HG03354 (cell line): ENCODE measurements at regions not wholly inside any gene's neighbourhood (a gene's known extent, or its start where the extent isn't known, plus 50 kb on each side); places are given as distances from the start of the nearest gene placed in this dataset.
"Not testable (repeated sequence)": the region's sequence is repeated elsewhere in the genome, so short reads cannot be mapped to it uniquely, and the experiment has no call there.

Experiments
- ATAC-seq: cut with Tn5 transposase; IDR thresholded peaks from one replicate; pipeline ENCODE4 v1.9.1; 2021; ENCODE audit warnings: mild to moderate bottlenecking; ENCODE audit not compliant: unreplicated experiment, poor library complexity, severe bottlenecking

DNA sequence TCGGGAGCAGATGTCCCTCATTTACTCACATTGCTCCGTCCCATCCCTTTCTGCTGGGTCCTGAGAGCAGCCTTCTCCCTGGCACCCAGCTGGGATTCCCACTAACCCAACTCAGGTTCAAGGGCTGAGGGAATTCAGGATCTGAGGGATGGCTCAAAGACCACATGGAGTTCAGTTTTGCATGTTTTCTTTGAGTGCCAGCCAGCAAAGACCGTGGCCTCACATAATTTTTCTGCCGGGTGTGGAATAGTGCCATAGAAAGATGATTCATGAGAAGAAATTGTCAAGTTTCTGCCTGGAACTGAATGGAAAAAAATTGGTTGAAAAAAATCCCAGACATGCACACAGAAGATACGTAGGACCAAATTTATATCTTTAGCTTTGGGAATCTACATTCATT is 168.6 kb downstream of the CD83 start:
- no peak for ATAC-seq

DNA sequence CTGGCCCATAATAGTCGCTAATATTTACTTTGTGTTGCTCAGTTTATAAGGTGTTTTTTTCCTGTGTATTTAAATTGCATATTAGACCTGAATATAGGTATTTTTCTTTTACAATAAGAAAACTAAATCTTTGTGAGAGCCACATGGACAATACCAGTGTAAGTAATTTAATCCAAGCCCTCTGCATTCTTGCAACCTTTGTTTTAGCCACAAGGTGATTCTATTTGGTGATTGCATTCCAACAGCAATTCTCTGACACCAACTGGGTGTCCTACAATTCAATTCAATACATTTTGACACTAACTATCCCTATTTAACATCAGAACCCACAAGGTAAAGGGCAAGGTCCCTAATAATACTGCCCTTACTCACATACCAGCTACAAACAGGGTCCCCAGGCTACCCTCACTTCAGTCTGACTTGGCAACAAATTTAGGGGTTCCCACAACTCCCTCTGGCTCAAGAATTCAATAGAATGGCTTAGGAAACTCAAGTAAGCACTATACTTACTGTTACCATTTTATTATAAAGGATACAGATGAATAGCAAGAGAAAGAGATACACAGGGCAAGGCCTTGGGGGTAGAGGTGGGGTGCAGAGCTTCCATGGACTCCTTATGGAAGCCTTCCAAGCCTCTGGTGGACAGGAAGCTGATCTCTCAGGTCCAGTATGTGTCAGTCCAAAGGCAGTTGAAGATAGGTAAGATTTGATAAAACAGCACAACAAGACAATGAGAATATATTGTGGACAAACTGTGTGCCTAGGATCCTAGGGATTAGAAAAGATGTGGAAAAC is 169.3 kb downstream of the CD83 start:
- no peak for ATAC-seq

DNA sequence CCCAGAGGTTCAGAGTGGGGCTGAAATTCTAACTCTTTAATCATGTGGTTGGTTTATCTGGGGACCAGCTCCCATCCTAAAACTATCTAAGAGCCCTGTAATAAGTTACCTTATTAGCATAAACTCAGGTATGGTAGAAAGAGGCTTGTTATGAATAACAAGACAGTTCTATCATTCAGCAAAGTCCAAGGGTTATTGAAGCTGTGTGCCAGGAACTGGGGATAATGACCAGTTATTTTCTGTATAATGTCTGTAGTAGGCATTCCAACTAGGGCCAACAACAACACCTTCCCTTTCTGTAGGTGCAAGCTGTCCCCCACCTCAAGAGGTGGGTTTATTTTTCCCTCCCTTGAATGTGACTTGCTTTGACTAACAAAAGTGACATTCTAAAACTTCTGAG is 170.1 kb downstream of the CD83 start:
- no peak for ATAC-seq

DNA sequence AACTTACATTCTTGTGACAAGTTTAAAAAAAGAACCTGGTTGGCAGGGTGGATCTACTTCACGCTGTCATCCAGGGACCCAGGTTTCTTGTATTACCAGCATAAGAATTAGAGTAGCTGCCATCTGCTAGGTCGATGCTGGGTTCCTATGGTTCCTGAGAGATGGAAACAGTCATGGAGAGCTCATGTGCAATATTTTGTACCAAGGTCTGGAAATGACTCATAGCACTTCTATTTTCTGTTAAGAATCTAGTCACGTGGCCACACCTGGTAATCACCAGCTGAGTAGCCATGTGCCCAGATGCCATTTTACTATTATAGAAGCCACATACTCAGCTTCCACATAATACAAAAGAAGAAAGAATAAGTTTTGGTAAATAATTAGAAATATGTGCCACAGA is 171.3 kb downstream of the CD83 start:
- ATAC-seq: no peak

DNA sequence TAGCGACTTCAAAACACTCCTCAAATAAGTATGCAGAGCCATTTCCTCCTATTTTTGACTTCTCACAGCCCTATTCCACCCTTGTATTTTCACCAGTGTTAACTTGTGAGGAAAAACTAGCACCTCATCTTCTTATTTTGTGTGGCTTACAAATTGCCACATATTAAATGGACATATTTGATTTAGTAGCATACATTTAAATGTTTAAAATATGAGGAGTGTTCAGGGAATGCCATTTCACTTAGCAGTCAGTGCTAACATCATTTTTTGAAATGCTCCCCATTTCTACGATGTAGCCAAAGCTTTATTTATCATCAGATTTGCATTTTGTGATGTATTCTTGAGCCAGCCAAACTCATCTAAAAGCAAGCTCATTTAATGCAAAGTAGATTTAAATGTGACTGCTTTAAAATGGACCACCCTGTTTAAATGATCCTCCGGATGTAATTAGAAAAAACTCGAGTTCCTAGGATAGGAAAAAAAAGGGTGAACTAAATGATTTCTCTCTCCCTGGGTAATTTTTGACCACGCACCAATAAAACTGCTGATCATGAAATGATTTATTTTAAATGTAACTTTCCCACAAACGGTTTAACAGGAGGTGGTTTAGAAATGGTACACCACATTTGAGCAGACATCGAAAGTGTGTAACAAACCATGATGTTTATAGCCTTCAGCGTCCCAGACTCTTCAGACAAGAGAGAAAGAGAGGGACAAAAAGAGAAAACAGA is 172.6 kb downstream of the CD83 start:
- ATAC-seq: no peak

DNA sequence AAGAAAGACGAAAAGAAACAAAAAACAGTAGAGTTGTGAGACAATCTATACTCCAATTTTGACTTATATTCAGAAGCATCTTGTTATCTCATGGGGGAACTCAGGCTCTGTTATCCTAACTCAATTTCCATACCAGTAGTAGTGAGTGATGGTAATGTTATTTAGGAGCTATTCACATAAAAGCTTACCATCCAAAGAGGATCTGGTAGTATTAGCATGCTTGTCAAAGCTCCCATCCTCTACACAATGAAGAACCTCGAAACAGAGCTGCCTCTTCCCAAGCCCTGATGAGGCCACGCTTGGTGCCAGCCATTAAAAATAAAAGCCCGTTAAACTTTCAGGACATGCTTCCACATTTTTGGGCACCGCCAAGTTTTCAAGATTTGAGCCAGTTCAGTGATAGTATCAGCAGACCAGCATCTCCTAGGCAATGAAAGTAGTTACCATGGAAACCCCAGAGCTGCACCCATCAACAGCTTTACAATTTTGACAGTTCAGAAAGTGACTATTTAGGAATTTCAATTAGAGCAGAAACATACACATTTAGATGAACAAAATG is 173.3 kb downstream of the CD83 start:
- no peak for ATAC-seq

DNA sequence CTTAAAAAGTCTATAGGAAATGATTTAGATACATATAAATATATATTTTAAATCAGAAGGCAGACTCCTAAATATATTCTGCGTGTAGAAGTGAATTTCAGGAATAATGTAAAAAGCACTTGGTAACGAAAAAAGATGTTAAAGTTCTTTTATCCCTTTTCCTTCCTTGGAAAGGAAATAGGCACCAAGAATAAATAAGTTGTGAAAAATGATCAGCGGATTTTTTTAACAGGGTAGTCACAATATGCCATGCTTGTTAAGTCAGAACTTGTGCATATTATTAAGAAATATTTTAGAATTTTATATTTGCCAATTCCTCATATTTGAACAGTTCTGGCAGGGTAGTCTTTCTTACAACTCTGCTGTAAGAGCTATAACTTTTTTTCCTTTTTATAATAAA is 173.8 kb downstream of the CD83 start:
- ATAC-seq: no peak

DNA sequence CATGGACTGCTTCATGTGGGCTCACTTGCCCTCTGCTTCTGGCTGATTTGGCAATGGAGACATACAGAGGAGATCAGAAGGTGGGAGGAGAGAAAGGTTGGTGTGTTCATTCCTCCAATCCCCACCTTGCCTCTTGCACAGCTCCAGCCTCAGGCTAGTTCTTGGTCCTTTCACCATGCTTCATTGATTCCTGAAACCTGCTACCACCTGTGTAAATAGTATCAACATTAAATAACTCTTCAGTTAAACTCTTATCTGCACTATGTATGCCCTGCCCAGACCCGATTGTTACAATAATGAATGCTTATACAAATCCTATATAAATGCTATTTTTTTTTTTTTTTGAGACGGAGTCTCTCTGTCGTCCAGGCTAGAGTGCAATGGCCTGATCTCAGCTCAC is 174.5 kb downstream of the CD83 start:
- no peak for ATAC-seq

DNA sequence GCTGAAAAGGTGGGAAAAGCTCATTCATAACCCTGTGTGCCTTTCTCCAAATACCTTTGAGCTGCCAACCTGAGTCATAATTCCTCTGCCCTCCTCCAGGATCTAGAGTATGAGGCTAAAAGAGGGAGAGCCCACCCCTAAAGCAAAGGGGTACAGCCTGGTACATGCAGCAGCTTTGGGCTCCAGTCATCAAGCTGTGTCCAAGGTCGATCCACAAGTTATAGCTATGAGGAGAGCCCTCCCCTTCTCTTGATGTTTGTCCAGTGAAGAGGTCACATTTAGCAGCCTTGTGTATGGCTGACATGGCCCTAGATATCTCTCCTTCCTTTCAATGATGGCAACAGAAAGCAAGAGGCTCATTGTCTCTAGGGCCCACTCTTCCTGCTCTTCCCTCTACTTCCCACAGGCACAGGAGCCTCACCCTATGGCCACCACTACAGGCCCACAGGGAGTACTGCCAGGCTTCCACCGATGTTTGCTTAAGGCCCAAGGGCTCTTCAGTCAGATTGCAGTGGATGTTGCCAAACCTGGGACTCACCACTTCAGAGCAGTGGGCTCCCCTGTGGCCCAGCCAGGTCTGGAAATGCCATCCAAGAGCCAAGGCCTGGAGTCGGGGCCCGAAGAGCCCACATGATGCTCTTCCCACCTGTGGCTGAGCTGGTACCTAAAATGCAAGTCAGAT is 176.8 kb downstream of the CD83 start:
- ATAC-seq: no peak

DNA sequence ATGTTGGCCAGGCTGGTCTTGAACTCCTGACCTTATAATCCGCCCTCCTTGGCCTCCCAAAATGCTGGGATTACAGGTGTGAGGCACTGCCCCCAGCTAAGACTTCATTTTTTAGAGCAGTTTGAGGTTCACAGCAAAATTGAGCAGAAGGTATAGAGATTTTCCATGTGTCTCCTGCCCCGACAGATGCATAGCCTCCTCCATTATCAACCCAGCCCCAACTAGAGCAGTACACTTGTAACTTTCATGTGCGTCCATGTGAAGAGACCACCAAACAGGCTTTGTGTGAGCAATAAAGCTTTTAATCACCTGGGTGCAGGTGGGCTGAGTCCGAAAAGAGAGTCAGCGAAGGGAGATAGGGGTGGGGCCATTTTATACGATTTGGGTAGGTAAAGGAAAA is 179.1 kb downstream of the CD83 start:
- not testable (repeated sequence) for ATAC-seq

DNA sequence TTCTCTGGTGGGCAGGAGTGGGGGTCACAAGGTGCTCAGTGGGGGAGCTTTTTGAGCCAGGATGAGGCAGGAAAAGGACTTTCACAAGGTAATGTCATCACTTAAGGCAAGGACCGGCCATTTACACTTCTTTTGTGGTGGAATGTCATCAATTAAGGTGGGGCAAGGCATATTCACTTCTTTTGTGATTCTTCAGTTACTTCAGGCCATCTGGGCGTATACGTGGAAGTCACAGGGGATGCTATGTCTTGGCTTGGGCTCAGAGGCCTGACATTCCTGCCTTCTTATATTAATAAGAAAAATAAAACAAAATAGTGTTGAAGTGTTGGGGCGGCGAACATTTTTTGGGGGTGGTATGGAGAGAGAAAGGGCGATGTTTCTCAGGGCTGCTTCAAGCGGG is 179.5 kb downstream of the CD83 start:
- not testable (repeated sequence) for ATAC-seq

DNA sequence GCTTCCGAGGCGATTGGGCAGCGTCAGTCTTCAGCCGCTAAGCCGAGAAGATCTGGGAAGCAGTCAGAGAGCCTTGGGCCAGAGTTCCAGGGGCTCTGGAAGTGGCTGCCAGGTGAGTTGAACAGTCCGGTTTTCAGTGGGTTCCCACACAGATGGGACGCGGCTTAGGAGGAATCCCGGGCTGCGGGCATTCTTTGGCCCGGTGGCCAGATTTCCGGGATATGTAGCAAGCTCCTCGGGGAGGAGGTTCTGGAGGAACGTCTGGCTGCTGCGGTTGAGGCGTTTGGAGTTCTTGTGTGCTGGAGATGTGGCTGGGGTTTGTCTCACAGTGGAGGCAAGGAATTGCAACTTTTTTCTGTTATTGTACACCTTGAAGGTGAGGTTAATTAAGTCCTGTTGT is 182.6 kb downstream of the CD83 start:
- ATAC-seq: not testable (repeated sequence)

DNA sequence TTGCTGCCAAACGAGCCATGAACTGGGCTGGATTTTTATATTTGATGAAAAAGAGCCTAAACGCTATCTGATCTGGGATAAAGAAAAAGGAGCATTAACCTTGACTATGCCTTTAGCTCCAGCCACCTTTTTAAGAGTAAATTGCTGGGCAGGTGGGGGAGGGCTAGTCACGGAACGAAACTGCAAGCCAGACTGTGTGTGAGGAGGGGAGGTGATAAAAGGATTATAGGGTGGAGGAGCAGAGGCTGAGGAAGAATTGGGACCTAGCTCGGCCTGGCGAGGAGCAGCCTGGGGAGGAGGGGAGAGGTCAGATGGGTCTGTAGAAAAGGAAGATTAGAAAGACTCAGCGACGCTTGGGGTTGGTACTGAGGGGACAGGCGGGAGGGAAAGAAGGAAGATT is 183.1 kb downstream of the CD83 start:
- not testable (repeated sequence) for ATAC-seq

DNA sequence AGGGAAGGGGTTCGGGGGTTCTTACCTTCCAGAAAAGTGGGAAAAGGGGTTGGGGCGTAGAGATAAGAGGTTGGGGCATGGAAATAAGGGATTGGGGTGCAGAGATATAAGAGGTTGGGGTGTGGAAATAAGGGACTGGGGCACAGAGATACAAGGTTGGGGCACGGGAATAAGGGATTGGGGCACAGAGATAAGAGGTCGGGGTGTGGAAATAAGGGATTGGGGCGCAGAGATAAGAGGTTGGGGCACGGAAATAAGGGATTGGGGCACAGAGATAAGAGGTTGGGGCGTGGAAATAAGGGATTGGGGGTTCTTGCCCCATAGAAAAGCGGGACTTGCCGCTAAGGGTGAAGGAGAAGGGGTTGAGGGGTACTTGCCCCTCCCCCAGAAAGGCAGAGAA is 183.9 kb downstream of the CD83 start:
- not testable (repeated sequence) for ATAC-seq

DNA sequence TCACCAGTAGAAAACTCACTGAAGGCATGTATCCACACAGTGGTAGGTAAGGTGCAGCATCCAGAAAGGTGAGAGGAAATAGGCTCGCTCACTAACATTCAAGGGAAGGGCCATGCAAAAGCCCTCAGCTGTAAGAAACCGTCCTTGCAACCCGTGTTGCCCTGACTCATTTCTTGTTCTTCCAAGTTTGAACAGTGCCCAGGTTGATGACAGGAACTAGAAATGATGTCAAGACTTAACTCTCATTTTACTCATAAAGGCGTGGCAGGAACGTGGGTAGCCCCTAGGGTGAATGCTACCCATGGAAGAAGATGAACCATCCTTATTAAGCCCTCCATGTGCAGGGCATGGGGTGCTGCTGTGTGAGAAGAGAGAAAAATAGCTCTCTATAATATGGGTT is 187.6 kb downstream of the CD83 start:
- no peak for ATAC-seq

DNA sequence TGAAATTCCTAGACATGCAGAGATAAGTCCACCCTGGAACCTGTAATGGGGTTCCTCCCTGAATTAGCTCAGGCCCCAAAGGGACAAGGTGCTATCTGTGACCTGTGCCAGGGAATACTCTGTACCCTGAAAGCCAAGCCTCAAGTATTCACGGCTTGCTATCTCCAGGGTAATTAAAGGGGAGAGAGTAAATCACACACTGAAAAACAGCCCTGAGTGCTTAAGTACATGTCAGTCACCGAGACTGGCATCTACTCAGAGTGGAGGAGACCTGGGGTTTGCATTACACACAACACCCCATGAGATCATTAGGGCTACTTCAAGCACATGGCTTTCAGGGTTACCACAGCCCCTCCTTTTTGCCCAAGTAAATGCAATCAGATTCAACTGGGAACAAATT is 188.1 kb downstream of the CD83 start:
- no peak for ATAC-seq

DNA sequence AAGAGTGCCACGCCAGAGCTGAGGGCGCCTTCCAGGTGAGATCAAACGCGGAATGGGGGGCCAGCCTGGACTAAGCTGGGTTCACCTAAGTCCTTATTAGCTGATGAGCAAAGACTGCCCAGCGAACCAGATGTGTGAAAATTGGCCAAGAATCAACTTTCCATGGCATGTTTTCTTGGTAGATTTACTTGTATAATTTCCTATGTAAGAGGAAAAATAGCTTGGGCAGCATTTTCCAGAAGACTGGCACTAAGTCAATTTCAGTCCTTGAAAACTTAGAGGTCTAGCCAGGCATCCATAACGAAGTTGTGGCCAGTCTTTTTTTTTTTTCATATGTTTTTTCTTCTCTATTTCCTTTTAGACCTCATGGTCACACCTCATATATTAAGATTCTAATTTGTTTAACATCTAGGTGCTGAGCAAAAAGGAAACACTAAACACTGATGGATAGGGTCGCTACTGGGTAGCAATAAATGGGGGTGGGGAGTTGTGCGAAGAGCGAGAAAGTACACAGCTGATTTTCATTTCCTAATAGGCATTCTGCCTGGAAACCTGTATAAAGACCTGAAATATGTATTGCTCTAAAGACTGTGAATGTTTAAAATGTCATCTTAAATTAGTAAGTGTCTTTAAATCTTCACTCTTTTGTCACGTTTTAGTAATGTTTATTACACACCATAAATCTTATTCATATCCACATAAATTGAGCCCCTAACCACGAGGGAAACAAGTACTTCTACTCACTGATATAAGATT is 188.8 kb downstream of the CD83 start:
- ATAC-seq: no peak

DNA sequence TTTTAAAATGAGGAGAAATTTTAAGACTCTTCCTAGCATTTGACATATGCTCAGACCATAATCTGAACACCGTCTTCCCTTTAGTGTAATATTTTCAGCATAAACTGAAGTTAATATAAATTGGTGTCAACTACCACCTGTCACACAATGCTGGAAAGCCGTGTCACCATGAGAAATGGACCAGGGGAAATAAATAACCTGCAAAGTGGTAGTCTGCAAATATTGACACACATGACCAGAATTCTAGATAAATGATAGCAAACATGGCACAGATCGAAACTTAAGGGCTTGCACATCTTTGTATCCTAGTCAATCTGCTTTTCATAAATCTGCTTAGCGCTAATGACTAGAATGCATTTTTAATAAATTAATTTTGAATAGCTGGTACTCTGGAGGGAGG is 191.9 kb downstream of the CD83 start:
- no peak for ATAC-seq

DNA sequence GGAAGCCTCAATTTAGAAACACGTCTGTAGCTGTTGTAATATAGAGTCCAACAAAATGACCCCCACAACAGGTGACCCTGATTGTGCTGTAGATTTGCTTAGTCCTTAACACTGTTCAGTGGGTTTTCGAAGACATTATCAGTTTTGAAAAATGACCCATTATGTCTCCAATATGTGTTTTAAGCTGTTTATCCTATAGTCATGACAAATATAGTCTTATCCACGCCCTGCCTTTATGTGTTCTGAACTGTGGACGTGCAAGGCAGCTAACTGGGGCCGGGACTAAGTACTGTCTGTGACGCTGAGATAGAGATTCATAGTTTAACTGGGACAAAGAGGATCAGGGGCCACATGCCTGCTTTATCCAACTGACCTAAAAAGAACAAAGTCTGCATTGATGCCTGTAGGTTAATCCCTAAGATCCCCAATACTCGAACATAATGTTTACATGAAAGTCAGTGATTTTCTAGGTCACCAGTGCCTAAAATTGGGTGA is 192.4 kb downstream of the CD83 start:
- ATAC-seq: no peak

DNA sequence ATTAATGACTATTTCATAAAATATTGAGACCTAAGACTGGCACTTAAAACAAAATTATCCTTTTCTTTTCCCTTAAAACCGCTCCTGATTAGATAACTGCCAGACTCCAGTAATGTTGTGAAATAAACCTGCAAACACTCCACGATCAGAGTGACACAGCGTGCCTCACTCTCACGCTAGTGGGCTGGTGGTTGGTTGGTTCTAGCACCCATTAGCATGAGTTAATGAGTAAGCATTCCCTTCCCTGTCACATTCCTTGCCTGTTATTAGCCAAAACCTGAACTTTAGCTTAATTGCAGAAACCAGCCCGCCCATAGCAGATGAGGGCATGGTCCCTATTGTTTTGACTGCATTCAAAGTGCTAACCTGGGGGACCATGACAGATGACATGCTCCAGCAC is 193.4 kb downstream of the CD83 start:
- ATAC-seq: no peak
